ENCODE measurements at regions not wholly inside any gene's neighbourhood (a gene's known extent, or its start where the extent isn't known, plus 50 kb on each side); places are given as distances from the start of the nearest gene placed in this dataset.
A peak's percentile ranks its signal among the peaks of the same experiment; 100 is the strongest.

DNA sequence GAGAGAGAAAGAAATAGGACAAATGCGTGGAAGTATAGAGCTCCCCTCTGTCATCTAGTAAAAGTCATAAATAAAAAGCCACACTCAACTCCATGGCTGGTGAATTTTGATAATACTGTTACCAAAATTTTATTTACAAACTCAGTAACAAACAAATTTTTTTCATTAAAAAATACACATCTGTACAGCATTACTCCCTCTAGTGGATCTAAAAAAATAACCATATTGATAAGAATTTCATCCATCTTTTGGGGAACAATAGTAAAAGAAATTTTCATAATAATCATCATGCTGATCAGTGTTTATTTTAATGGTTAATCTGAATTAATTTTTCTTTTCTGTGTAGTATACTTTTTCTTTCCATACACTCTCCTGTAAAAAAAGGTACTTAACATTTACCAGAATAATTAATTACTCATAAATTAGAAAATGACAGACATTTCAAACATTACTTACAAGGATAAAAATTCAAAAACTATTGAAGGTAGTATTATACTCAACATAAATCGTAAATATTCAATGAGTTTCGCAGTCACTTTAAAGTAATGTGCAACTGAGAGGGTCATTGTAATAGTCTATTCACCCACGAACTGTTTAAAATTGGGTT lies 173.5 kb upstream of the LSM14A start:
- Mint-ChIP-seq H3K36me3 (ENCODE audit: unreplicated experiment) (no peaks in the 10 kb centered on the region), H3K27me3 (ENCODE audit: unreplicated experiment) (no peaks in the 10 kb centered on the region), H3K4me3 (ENCODE audit: unreplicated experiment) (no peak overlapping the region), H3K9me3 (ENCODE audit: unreplicated experiment) (no peaks in the 10 kb centered on the region), H3K4me1 (ENCODE audit: low read depth, unreplicated experiment) (no peaks in the 10 kb centered on the region), H3K27ac (ENCODE audit: unreplicated experiment) (no peak overlapping the region)
- DNase-seq = no peak
- TF ChIP-seq, protein P1, sequence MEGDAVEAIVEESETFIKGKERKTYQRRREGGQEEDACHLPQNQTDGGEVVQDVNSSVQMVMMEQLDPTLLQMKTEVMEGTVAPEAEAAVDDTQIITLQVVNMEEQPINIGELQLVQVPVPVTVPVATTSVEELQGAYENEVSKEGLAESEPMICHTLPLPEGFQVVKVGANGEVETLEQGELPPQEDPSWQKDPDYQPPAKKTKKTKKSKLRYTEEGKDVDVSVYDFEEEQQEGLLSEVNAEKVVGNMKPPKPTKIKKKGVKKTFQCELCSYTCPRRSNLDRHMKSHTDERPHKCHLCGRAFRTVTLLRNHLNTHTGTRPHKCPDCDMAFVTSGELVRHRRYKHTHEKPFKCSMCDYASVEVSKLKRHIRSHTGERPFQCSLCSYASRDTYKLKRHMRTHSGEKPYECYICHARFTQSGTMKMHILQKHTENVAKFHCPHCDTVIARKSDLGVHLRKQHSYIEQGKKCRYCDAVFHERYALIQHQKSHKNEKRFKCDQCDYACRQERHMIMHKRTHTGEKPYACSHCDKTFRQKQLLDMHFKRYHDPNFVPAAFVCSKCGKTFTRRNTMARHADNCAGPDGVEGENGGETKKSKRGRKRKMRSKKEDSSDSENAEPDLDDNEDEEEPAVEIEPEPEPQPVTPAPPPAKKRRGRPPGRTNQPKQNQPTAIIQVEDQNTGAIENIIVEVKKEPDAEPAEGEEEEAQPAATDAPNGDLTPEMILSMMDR (IDR thresholded peaks at IDR 0.05; ENCODE audit: partially characterized antibody, unreplicated experiment) = peak; percentile 64

DNA sequence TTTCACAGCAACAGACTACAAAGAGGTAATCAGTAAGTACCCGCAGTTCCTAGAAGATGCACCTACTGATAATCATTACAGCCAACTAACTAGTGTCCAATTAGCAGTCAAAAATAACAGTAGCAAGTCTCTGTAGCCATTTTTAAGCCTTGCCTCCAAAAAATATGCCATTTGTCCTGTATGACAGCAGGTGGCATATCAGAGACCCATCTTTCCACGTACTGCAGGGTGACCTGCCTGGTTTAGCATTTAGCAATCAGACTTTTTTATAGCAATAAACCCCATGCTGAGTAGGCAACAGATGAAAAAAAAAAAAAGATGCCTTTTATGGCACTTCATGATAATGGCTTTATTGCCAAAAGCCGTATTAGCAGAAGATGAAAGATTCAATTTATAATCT lies 155.3 kb upstream of the LSM14A start:
- H3K36me3 Mint-ChIP-seq (ENCODE audit: unreplicated experiment) = no peaks in the 10 kb centered on the region
- no peak for DNase-seq
- peaks cover 4% of the 10 kb centered on the region for H3K9me3 Mint-ChIP-seq (ENCODE audit: unreplicated experiment)
- TF ChIP-seq, protein P1 (IDR thresholded peaks at IDR 0.05; ENCODE audit: partially characterized antibody, unreplicated experiment) = no peak
- no peaks in the 10 kb centered on the region for H3K27me3 Mint-ChIP-seq (ENCODE audit: unreplicated experiment)
- H3K4me3 Mint-ChIP-seq (ENCODE audit: unreplicated experiment) = no peak overlapping the region
- H3K27ac Mint-ChIP-seq (ENCODE audit: unreplicated experiment) = no peak overlapping the region
- H3K4me1 Mint-ChIP-seq (ENCODE audit: low read depth, unreplicated experiment) = no peaks in the 10 kb centered on the region

DNA sequence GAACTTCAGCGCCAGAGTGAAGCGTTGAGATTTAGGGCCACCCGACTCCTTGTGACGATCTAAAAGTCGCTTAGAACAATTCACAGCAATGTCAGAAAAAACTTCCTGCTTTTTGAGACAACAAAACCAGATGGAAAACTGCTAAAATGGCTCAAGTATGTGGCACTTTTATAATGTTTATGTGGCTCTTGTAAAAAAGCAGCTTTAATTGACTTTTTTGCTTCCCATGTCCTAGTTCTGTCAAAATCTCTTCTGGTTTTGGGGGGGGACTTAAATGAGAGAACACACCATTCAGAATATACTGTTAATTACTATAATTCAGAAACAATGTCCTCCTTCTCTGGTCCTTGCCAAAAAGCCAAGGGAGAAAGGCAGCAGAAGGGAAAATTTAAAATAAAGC lies 154.7 kb upstream of the LSM14A start:
- Mint-ChIP-seq H3K4me1 (ENCODE audit: low read depth, unreplicated experiment) (no peaks in the 10 kb centered on the region), H3K27me3 (ENCODE audit: unreplicated experiment) (no peaks in the 10 kb centered on the region), H3K4me3 (ENCODE audit: unreplicated experiment) (no peak overlapping the region), H3K36me3 (ENCODE audit: unreplicated experiment) (peaks cover 3% of the 10 kb centered on the region), H3K9me3 (ENCODE audit: unreplicated experiment) (peaks cover 6% of the 10 kb centered on the region), H3K27ac (ENCODE audit: unreplicated experiment) (no peak overlapping the region)
- DNase-seq = no peak
- TF ChIP-seq, protein P1 (IDR thresholded peaks at IDR 0.05; ENCODE audit: partially characterized antibody, unreplicated experiment) = no peak

DNA sequence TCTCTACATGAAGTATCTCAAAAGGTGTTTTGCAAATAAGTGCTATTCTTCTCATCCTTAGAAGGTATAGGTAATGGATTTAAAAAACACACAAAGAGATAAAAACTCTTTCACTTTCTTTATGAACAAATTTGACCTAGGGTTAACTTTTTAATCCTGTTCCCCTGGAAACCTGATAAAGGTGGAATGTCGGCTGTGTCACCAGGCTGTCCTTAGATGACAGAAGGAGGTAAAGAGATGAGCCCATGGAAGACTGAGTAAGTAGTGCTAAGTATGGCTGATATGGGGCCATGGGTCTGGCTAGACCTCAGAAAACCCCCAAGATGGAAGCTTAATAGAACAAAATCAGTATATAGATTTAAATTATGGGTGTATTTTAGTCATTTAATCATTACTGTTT lies 153.8 kb upstream of the LSM14A start:
- no peak overlapping the region for H3K27ac Mint-ChIP-seq (ENCODE audit: unreplicated experiment)
- H3K4me3 Mint-ChIP-seq (ENCODE audit: unreplicated experiment) = no peak overlapping the region
- H3K27me3 Mint-ChIP-seq (ENCODE audit: unreplicated experiment) = no peaks in the 10 kb centered on the region
- DNase-seq = no peak
- TF ChIP-seq, protein P1 (IDR thresholded peaks at IDR 0.05; ENCODE audit: partially characterized antibody, unreplicated experiment) = no peak
- no peaks in the 10 kb centered on the region for H3K4me1 Mint-ChIP-seq (ENCODE audit: low read depth, unreplicated experiment)
- peaks cover 11% of the 10 kb centered on the region for H3K36me3 Mint-ChIP-seq (ENCODE audit: unreplicated experiment)
- H3K9me3 Mint-ChIP-seq (ENCODE audit: unreplicated experiment) = peaks cover 8% of the 10 kb centered on the region

DNA sequence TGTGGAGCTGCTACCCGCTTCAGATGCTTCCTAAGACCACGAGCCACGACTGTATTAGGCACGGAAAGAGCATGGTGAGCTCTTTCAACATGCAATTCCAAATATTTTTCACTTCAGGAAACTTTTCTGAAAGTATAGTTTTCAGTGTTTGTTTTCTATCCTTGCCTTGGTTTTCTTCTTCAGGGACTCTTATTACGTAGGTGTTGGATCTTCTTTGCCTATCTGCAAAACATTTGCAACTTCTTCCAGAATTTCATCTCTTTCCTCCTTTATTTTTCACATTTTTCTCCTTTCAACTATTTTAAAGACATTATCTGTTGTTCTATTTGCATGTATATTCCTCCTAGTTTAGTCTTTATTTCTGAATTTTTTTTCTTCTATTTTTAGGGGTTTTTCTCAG lies 148.9 kb upstream of the LSM14A start:
- DNase-seq = no peak
- peaks cover 13% of the 10 kb centered on the region for H3K9me3 Mint-ChIP-seq (ENCODE audit: unreplicated experiment)
- no peak overlapping the region for H3K27ac Mint-ChIP-seq (ENCODE audit: unreplicated experiment)
- peaks cover 22% of the 10 kb centered on the region for H3K36me3 Mint-ChIP-seq (ENCODE audit: unreplicated experiment)
- H3K27me3 Mint-ChIP-seq (ENCODE audit: unreplicated experiment) = no peaks in the 10 kb centered on the region
- no peaks in the 10 kb centered on the region for H3K4me1 Mint-ChIP-seq (ENCODE audit: low read depth, unreplicated experiment)
- H3K4me3 Mint-ChIP-seq (ENCODE audit: unreplicated experiment) = no peak overlapping the region
- TF ChIP-seq, protein P1 (IDR thresholded peaks at IDR 0.05; ENCODE audit: partially characterized antibody, unreplicated experiment) = no peak
